HFF-Myc (cell line): ENCODE measurements at regions not wholly inside any gene's neighbourhood (a gene's known extent, or its start where the extent isn't known, plus 50 kb on each side); places are given as distances from the start of the nearest gene placed in this dataset.

ENCODE experiments used
- DNase-seq: peaks from one replicate; pipeline ENCODE4 v3.0.0-alpha.2; 2011; ENCODE audit warnings: low read depth; ENCODE audit errors: extremely low read depth
- H3K4me3 ChIP-seq: replicated peaks from 2 replicates; pipeline ENCODE4 v1.5.1; 2011; ENCODE audit warnings: low read depth, mild to moderate bottlenecking, control low read depth, low read length
- TF ChIP-seq, protein P1 (sequence below): IDR thresholded peaks from 2 replicates; pipeline ENCODE4 v1.5.1; 2012; ENCODE audit warnings: mild to moderate bottlenecking, low read depth, low read length, control low read depth; ENCODE audit errors: missing control alignments

DNA sequence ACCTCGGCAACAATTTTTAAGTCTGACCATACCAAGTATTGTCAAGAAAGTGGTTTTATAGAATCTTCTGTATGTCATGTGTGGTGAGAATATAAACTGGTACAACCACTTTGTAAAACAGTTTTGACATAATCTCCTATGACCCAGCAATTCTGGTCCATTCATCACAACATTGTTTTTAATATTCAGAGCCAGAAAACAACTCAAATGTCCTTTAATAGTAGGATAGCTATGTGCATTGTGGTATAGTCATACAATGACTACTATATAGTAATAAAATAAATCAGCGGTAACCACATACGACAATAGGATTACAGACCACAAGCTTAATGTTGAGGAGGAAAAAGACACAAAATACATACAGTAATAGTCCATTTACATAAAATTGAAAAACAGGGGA is 175.2 kb upstream of the SPATS2L start:
- TF ChIP-seq, protein P1, sequence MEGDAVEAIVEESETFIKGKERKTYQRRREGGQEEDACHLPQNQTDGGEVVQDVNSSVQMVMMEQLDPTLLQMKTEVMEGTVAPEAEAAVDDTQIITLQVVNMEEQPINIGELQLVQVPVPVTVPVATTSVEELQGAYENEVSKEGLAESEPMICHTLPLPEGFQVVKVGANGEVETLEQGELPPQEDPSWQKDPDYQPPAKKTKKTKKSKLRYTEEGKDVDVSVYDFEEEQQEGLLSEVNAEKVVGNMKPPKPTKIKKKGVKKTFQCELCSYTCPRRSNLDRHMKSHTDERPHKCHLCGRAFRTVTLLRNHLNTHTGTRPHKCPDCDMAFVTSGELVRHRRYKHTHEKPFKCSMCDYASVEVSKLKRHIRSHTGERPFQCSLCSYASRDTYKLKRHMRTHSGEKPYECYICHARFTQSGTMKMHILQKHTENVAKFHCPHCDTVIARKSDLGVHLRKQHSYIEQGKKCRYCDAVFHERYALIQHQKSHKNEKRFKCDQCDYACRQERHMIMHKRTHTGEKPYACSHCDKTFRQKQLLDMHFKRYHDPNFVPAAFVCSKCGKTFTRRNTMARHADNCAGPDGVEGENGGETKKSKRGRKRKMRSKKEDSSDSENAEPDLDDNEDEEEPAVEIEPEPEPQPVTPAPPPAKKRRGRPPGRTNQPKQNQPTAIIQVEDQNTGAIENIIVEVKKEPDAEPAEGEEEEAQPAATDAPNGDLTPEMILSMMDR = no peak
- no peak for DNase-seq
- no peak overlapping the region for H3K4me3 ChIP-seq

DNA sequence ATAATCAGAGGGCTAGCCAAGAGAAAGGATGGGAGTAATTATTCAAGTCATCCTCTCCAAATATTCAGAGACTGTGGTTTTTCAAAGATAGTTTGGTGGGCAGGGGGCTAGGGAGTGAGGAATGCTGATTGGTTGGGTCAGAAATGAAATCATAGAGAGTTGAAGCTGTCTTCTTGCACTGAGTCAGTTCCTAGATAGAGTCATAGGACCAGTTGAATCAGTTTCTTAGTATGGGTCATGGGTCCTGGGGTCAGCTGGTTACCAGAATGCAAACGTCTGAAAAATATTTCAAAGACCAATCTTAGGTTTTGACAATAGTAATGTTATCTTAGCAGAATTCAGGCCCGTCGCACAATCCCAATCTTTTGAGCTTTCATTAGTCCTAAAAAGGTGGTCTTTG is 171.4 kb upstream of the SPATS2L start:
- H3K4me3 ChIP-seq = no peak overlapping the region
- TF ChIP-seq, protein P1 = no peak
- no peak for DNase-seq

DNA sequence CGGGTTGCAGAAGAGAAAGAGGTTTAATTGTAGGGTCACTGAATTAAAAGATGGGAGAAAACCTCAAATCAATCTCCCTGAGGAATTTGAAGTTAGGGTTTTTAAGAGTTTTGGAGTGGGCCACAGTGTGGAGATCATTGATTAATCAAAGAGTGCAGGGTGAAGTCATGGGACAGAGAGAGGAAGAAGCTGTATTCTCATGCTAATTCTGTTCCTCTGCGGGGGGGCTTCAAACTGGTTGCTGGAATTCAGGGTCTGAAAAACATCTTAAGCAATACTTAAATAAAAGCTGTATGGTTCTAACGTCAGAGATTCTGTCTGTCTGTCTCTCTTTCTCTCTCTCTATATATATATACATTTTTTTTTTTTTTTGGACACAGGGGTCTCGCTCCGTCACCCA is 169.8 kb upstream of the SPATS2L start:
- no peak for DNase-seq
- TF ChIP-seq, protein P1 = no peak
- no peak overlapping the region for H3K4me3 ChIP-seq

DNA sequence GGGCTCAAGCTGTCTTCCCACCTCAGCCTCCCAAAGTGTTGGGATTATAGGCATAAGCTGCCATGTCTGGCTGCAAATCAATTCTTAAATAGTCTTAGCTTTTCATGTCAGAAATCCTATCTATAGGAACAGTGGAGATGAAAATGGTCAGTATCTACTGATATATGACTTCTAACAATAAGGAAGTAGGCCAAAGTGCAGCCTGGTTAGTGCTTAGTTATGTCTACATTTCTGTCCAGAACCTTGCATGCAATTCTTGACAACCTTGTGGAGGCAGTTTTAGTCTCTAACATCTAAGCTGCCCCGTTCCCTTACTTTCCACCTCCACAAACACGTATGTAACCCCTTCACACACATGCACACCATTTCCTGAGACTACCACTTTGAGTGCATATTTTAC is 169.2 kb upstream of the SPATS2L start:
- TF ChIP-seq, protein P1 = no peak
- H3K4me3 ChIP-seq = no peak overlapping the region
- DNase-seq = no peak

DNA sequence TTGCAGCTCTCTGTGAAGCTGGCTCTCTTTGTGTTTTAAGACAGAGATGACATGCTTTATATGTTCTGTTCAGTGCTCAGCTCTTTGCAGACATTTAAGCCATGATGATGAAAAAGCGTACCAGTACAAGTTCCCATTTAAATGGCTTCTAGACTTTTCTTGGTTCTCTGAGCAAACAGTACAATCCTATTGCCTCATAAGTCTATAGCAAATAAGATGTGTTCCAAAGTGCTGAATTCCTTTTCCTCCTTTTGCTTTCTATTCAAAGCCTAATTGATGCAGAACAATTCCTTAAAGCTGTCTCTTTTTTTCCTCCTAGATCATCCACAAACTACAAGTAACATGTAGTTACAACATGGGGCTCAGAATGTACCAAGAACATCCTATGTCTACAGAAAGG is 168.8 kb upstream of the SPATS2L start:
- TF ChIP-seq, protein P1 = no peak

DNA sequence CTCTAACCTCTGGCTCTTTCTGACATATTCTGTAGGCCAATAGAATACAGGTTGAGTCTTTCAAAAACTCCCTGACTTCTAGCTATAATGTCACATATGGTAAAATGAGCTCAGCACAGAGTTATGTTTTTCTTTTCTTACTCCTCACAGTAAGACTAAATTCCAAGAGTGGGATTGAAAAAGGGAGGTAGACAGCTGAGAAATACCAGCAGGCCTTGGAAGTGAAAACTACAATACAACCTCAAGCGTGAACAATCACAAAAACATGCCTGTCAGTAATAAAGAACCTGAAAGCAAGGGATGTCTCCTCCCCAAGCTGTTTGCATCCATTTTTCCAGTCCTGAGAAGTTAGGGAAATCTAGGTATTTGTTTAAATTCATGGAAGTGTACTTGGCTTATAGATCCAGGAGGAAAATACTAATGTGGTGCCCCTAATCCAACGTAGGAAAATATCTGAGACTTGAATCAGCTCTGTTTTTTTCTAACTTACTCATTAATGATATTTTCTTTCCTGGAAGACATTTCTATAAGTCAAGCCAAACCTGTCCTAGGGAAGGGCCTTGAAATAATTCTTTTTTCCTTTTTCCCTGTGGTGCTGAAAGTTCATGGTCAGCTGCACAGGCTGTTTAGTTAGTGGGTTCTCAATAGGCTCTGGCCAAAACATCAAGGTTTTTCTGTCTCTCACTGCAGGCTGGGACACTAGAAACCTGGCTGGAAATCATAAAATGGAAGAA is 167.9 kb upstream of the SPATS2L start:
- no peak overlapping the region for H3K4me3 ChIP-seq
- TF ChIP-seq, protein P1 = no peak
- DNase-seq = no peak

More for the DNA sequence above, 168.8 kb upstream of the SPATS2L start:
- no peak for DNase-seq
- H3K4me3 ChIP-seq = no peak overlapping the region

DNA sequence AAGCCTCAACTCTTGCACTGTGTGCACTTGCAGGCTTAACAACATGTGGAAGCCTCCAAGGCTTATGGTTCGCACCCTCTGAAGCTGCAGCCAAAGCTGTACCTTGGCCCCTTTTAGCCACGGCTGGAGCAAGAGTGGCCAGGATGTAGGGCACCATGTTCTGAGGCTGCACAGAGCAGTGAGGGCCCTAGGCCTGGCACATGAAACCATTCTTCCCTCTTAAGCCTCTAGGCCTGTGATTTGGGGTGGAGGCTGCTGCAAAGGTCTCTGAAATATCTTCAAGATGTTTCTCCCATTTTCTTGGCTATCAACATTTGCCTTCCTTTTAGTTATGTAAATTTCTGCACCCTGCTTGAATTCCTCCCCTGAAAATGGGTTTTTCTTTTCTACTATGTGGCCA is 161.9 kb upstream of the SPATS2L start:
- DNase-seq = no peak
- TF ChIP-seq, protein P1 = no peak
- no peak overlapping the region for H3K4me3 ChIP-seq
